Kidney epithelial cell (primary cell): ENCODE measurements at regions not wholly inside any gene's neighbourhood (a gene's known extent, or its start where the extent isn't known, plus 50 kb on each side); places are given as distances from the start of the nearest gene placed in this dataset.

Experiments
- DNase-seq: peaks from one replicate; pipeline ENCODE4 v3.0.0-alpha.2; 2010; ENCODE audit warnings: low read depth
- H3K27me3 ChIP-seq: 2 replicates; pipeline ENCODE4 v1.6.0; 2011; ENCODE audit warnings: low read length; ENCODE audit not compliant: control insufficient read depth, insufficient read depth
- H3K36me3 ChIP-seq: 2 replicates; pipeline ENCODE4 v1.5.1; 2011; ENCODE audit warnings: low read length; ENCODE audit not compliant: control insufficient read depth, insufficient read depth
- H3K4me3 ChIP-seq: 2 replicates; pipeline ENCODE4 v1.5.1; 2011; ENCODE audit warnings: low read depth, mild to moderate bottlenecking, control low read depth, low read length
- CTCF ChIP-seq: IDR thresholded peaks from 2 replicates; pipeline ENCODE4 v1.5.1; 2011; ENCODE audit warnings: mild to moderate bottlenecking, moderate library complexity, low read length, control low read depth, inconsistent platforms; ENCODE audit not compliant: insufficient read depth, poor library complexity, severe bottlenecking

GRCh38 chr6:146878952-146879340 is 280.2 kb downstream of the ADGB start:
- no peak for TF ChIP-seq CTCF
- DNase-seq, result no peak
- Histone ChIP-seq H3K36me3 (no peaks in the 10 kb centered on the region), H3K4me3 (no peak overlapping the region), H3K27me3 (no peaks in the 10 kb centered on the region)

- H3K36me3 ChIP-seq, result no peaks in the 10 kb centered on the region
- H3K4me3 ChIP-seq, result no peak overlapping the region
- no peak for TF ChIP-seq CTCF
- no peaks in the 10 kb centered on the region for H3K27me3 ChIP-seq
- DNase-seq, result no peak
Observed at GRCh38 chr6:146879406-146880117, 280.8 kb downstream of the ADGB start.

- DNase-seq, result no peak
- no peak for TF ChIP-seq CTCF
- H3K36me3 ChIP-seq, result no peaks in the 10 kb centered on the region
- H3K4me3 ChIP-seq, result no peak overlapping the region
- no peaks in the 10 kb centered on the region for H3K27me3 ChIP-seq
Observed at GRCh38 chr6:146881228-146882181, 282.7 kb downstream of the ADGB start.

GRCh38 chr6:146883640-146884531 is 285.1 kb downstream of the ADGB start:
- H3K27me3 ChIP-seq, result no peaks in the 10 kb centered on the region
- no peak for DNase-seq
- no peak overlapping the region for H3K4me3 ChIP-seq
- no peak for TF ChIP-seq CTCF
- H3K36me3 ChIP-seq, result no peaks in the 10 kb centered on the region

GRCh38 chr6:146884728-146885127 is 286.0 kb downstream of the ADGB start:
- peak; percentile 49 for DNase-seq
- TF ChIP-seq CTCF, result no peak

More at GRCh38 chr6:146884728-146885127, 286.0 kb downstream of the ADGB start:
- Histone ChIP-seq H3K4me3 (no peak overlapping the region), H3K27me3 (no peaks in the 10 kb centered on the region), H3K36me3 (no peaks in the 10 kb centered on the region)
